ENCODE measurements at regions not wholly inside any gene's neighbourhood (a gene's known extent, or its start where the extent isn't known, plus 50 kb on each side); places are given as distances from the start of the nearest gene placed in this dataset.

GRCh38 chr1:191561276-191561675 is 597.0 kb upstream of the RGS18 start:
- TF ChIP-seq CTCF (IDR thresholded peaks at IDR 0.05) (no peak), REST (IDR thresholded peaks at IDR 0.05; ENCODE audit: insufficient read depth in 1 of 2, low read depth in 2 of 2, low read length in 1 of 2) (no peak)
